Stomach smooth muscle (tissue), 2 donors: ENCODE measurements at regions not wholly inside any gene's neighbourhood (a gene's known extent, or its start where the extent isn't known, plus 50 kb on each side); places are given as distances from the start of the nearest gene placed in this dataset.
"Not testable (repeated sequence)": the region's sequence is repeated elsewhere in the genome, so short reads cannot be mapped to it uniquely, and the experiment has no call there.

ENCODE experiments used
- H3K27ac ChIP-seq: one replicate; pipeline ENCODE4 v1.7.0; 2013; ENCODE audit warnings: mild to moderate bottlenecking, low read length, inconsistent platforms
- H3K27me3 ChIP-seq, 2 donors: one replicate each; pipeline ENCODE4 v1.7.0; 2013; ENCODE audit warnings: low read length in 2 of 2; ENCODE audit not compliant: insufficient read depth in 2 of 2, control insufficient read depth in 1 of 2
- H3K36me3 ChIP-seq, 2 donors: one replicate each; pipeline ENCODE4 v1.7.0; 2013; ENCODE audit warnings: low read length in 2 of 2; ENCODE audit not compliant: control insufficient read depth in 2 of 2, insufficient read depth in 2 of 2
- H3K4me1 ChIP-seq: one replicate; pipeline ENCODE4 v1.7.0; 2013; ENCODE audit warnings: low read length; ENCODE audit not compliant: control insufficient read depth, insufficient read depth
- H3K4me3 ChIP-seq, 2 donors: one replicate each; pipeline ENCODE4 v1.7.0; 2013; ENCODE audit warnings: low read length in 2 of 2
- H3K9ac ChIP-seq, 2 donors: one replicate each; pipeline ENCODE4 v1.7.0; 2013; ENCODE audit warnings: low read length in 2 of 2, mild to moderate bottlenecking in 1 of 2
- H3K9me3 ChIP-seq, 2 donors: one replicate each; pipeline ENCODE4 v1.7.0; 2013; ENCODE audit warnings: low read length in 2 of 2; ENCODE audit not compliant: control insufficient read depth in 2 of 2
- donor health status: healthy.
- donor health status: Pancreatic carcinoma.

DNA sequence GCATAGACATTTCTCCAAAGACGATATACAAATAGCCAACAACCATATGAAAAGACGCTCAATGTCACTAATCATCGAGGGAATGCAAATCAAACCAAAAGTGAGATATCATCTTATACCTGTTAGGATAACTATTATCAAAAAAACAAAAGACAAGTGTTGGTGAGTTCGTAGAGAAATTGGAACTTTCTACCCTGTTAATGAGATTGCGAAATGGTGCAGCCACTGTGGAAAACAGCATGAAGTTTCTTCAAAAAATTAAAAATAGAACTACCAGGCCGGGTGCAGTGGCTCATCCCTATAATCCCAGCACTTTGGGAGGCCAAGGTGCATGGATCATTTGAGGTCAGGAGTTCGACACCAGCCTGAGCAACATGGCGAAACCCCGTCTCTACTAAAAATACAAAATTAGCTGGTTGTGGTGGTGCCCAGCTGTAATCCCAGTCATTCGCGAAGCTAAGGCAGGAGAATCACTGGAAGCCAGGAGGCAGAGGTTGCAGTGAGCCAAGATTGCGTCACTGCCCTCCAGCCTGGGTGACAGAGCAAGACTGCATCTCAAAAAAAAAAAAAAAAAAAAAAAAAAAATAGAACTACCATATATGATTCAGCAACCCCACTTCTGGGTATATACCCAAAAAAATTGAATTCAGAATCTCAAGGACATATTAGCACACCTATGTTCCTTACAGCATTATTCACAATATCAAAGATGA lies 170.0 kb upstream of the ZNF184 start:
- H3K4me1 ChIP-seq: no peaks in the 10 kb centered on the region
- H3K4me3 ChIP-seq: no peak overlapping the region
- peaks cover 3 to 6% of the 10 kb centered on the region in 2 donors for H3K27me3 ChIP-seq
- H3K36me3 ChIP-seq: no peaks in the 10 kb centered on the region
- H3K9ac ChIP-seq: no peak overlapping the region
- peaks cover 2 to 3% of the 10 kb centered on the region in 2 donors for H3K9me3 ChIP-seq
- H3K27ac ChIP-seq: no peak overlapping the region

DNA sequence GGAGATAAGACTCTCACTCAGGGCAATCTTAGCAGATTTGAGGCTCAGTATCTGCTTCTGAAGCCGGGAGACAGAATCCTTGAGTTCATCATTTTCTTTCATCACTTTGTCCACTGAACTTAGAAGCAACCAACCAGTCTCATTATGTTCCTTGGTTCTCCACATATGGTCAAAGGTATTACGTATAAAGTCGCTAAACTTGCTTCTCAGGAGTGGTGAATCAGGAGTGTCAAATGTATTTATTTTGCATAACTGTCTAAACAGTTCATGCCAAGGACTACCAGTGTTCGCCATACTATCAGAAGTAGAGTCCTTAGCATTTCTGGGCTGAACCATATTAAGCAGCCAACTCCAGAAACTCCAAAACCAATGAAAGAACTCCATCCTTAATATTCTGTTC lies 163.0 kb upstream of the ZNF184 start:
- not testable (repeated sequence) for H3K36me3 ChIP-seq, H3K4me3 ChIP-seq, H3K9ac ChIP-seq, H3K4me1 ChIP-seq, H3K27ac ChIP-seq, H3K9me3 ChIP-seq
- peaks cover 13 to 30% of the 10 kb centered on the region in 2 donors for H3K27me3 ChIP-seq

DNA sequence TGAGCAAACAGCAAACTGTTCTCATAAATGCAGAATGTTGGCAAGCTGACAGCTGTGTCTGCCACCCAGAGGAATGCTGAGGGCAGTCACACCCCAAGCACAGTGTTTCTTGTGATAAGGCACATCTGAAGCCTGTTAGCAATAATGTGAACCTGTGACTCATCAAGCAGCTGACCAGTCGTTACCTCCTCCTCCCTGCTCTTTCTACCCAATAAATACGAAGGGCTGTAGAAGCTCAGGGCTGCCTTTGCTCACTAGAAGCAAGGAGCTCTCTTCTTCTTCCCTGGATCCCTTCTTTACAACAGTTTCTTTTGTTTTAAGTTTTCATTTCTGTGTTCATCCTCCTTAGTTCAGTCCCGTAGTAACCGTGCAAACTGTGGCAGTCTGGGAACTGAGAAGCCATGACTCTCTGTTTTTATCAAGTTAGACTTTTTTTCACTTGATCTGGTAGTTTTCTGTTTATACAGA lies 160.3 kb upstream of the ZNF184 start:
- not testable (repeated sequence) for H3K4me1 ChIP-seq, H3K9me3 ChIP-seq, H3K9ac ChIP-seq, H3K36me3 ChIP-seq, H3K27ac ChIP-seq, H3K4me3 ChIP-seq
- peaks cover 15 to 35% of the 10 kb centered on the region in 2 donors for H3K27me3 ChIP-seq

DNA sequence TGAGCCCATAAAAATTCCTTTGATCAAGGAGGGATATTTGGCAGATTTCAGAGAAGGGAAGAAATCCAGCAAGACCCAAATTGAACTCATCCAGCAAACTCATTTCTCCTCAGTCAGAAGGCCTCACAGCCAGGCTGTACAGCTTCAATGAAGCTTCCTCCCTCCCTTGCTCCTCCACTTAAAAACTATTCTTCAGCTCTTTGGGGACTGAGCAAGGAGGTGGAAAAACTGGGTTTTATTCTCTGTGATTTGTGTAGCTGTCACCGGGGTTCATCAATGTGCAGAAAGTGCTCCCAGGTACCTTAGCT lies 158.7 kb upstream of the ZNF184 start:
- H3K9me3 ChIP-seq: peaks cover 0 to 8% of the 10 kb centered on the region in 2 donors
- H3K4me1 ChIP-seq: peaks cover 5% of the 10 kb centered on the region
- no peak overlapping the region for H3K27ac ChIP-seq
- H3K4me3 ChIP-seq: no peak overlapping the region
- H3K36me3 ChIP-seq: no peaks in the 10 kb centered on the region
- peaks cover 12 to 35% of the 10 kb centered on the region in 2 donors for H3K27me3 ChIP-seq
- no peak overlapping the region for H3K9ac ChIP-seq

DNA sequence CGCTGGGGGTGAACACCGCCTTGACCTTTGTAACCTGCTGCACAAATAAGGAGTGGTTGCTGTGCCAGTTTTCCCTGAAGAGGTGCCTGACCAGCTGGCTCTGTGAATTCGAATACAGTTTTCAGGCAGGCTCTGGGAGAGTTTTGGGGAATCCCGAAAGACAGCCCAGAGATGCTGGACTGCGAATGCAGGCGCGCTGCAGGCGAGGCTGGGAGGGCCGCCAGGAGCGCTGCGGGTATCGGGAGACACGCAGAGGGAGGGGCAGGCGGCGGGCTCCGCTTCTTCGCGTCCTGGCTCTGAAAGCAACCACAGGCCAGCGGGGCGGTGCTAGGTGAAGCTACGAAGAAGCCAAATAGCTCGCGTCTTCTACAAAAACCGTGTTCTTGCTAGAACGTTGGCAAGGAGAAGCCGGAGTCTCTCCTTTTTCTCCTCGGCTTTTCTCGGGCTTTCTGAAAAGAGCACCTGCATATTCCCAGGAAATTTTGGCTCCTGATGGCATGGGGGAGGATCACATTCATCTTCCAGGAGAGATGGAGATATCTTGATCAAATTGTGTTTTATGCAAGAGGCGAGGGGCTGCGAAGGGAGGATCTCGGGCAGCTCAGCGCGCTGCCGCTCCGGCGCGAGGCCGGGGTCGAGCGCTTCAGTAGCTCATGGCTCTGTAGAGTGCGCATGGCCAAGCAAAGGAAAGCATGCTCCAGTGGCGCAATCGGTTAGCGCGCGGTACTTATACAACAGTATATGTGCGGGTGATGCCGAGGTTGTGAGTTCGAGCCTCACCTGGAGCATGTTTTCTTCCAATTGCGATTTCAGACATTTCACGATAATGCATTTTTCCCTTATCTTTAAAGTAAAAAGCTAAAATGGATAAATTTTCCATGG lies 158.1 kb upstream of the ZNF184 start:
- H3K9me3 ChIP-seq: peaks cover 0 to 8% of the 10 kb centered on the region in 2 donors
- peaks cover 5% of the 10 kb centered on the region for H3K4me1 ChIP-seq
- H3K9ac ChIP-seq: no peak overlapping the region
- H3K27me3 ChIP-seq: peaks cover 12 to 35% of the 10 kb centered on the region in 2 donors
- H3K4me3 ChIP-seq: peak overlapping the region; percentile 43 to 54
- no peak overlapping the region for H3K27ac ChIP-seq
- H3K36me3 ChIP-seq: no peaks in the 10 kb centered on the region

DNA sequence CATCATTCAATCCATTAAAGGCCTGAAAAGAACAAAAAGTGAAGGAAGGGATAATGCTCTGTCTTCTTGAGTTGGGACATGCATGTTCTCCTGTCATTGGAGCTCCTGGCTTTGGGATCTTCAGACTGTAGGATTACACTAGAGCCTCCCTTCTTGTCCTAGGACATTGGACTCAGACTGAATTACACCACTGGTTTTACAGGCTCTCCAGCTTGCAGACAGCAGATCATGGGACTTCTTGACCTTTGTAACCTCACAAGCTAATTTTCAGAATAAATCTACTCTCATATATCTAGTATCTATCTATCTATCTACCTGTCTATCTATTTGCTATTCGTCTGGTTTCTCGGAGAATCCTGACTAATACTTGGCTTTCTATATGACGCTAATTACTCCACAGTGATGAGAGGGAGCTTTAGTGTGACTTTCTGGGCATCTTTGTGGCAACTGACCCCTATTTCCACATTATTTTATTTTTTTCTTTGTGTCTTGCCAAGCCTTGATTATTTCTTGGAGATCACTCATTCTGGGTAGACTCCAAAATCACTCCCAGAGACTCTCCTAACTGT lies 151.9 kb upstream of the ZNF184 start:
- H3K9me3 ChIP-seq: no peaks in the 10 kb centered on the region
- H3K4me1 ChIP-seq: no peaks in the 10 kb centered on the region
- peaks cover 10 to 11% of the 10 kb centered on the region in 2 donors for H3K27me3 ChIP-seq
- H3K27ac ChIP-seq: no peak overlapping the region
- H3K4me3 ChIP-seq: no peak overlapping the region
- no peak overlapping the region for H3K9ac ChIP-seq
- H3K36me3 ChIP-seq: no peaks in the 10 kb centered on the region

DNA sequence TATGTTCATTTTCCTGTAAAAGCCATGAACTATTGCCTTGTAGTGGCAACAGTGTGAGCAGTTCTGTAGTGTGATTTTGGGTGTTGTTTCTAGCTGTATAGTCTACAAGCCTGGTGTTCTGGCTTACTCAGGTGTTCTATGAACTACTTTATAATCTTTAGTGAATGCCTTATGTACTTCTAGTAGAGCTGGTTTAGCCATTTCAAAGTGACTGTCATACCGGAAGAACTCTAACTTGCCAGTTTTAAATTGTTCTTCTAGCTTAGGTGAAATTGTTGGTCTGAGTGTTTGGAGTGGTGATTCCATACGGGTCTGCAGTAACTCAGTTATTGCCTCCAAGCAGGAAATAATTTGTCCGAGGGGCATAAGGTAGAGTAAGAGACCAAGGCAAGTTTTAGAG lies 150.2 kb upstream of the ZNF184 start:
- peaks cover 18% of the 10 kb centered on the region in 2 donors for H3K27me3 ChIP-seq
- no peak overlapping the region for H3K27ac ChIP-seq
- no peaks in the 10 kb centered on the region for H3K4me1 ChIP-seq
- H3K36me3 ChIP-seq: no peaks in the 10 kb centered on the region
- no peak overlapping the region for H3K4me3 ChIP-seq
- H3K9me3 ChIP-seq: no peaks in the 10 kb centered on the region
- H3K9ac ChIP-seq: no peak overlapping the region

DNA sequence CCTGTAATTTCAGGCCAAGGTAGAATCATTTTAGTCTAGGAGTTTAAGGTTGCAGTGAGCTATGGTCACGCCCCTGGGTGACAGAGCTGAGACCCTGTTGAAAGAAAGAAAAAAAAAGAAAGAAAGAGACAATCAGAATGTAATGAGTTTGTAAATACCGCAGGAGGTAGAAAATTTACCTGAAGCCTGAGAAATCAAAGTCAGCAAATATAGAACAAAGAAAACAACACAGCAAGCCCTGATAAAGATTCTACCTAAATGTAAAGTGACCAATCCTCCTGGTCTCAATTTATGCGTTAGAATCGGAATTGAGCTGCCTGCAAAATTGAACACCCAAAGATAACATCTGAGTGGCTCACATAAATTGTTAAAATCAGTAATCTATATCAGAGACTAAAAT lies 146.5 kb upstream of the ZNF184 start:
- H3K9me3 ChIP-seq: no peaks in the 10 kb centered on the region
- H3K4me1 ChIP-seq: peaks cover 6% of the 10 kb centered on the region
- peaks cover 25 to 30% of the 10 kb centered on the region in 2 donors for H3K27me3 ChIP-seq
- H3K9ac ChIP-seq: no peak overlapping the region
- no peaks in the 10 kb centered on the region for H3K36me3 ChIP-seq
- H3K4me3 ChIP-seq: no peak overlapping the region
- H3K27ac ChIP-seq: no peak overlapping the region

DNA sequence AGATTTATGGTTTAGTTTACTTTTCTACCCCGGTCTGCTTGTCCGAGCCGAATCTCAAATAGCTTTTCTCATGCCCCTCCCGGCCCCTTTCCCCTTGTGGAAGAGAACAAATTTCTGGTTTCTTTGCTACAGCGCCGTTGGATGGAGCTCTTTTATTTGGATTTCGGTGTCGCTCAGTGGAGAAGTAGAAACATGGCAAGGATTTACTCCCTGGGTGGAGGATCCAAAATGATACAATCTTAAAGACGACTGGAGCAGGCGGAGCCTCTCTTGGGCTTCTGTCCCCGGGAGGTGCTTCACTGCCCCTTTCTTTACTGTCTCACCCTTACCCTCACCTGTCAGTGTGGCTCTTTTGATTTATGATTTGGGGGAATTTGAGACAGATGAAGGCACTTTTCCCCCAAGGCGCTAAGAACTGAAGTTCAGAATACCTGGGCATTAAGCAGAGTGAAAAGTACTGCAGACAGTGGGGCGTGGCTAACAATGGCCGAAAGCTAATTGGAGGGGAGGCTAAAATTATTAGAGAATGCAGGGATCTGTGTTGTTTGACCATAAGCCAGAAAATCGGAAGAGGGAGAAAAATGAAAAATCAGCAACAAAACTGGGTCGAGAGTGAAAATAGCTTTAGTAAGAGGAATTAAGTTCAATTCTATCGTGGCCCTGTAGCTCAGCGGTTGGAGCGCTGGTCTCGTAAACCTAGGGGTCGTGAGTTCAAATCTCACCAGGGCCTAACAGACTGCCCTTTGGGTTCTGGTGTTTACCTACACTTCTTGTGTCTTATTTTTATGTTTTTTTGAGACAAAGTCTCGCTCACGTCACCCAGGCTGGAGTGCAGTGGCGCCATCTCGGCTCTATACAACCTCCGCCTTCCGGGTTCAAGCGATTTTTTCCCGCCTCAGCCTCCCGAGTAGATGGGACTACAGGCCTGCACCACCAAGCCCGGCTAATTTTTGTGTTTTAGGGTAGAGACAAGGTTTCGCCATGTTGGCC lies 145.1 kb upstream of the ZNF184 start:
- no peak overlapping the region for H3K27ac ChIP-seq
- peak overlapping the region; percentile 5 to 38 for H3K9ac ChIP-seq
- H3K4me1 ChIP-seq: peaks cover 6% of the 10 kb centered on the region
- H3K4me3 ChIP-seq: peak overlapping the region; percentile 66 to 73
- H3K9me3 ChIP-seq: no peaks in the 10 kb centered on the region
- H3K27me3 ChIP-seq: peaks cover 22 to 32% of the 10 kb centered on the region in 2 donors
- H3K36me3 ChIP-seq: no peaks in the 10 kb centered on the region
